ENCODE measurements at regions not wholly inside any gene's neighbourhood (a gene's known extent, or its start where the extent isn't known, plus 50 kb on each side); places are given as distances from the start of the nearest gene placed in this dataset.

GRCh38 chr1:70811815-70812214 is 235.8 kb downstream of the PTGER3 start:
- Histone ChIP-seq H2BK12ac (ENCODE audit: low read depth, low read length) (no peak overlapping the region), H3K14ac (ENCODE audit: insufficient read length) (no peak overlapping the region), H2BK5ac (ENCODE audit: low read depth, low read length) (no peak overlapping the region), H3K56ac (replicated peaks; ENCODE audit: insufficient read length, low read depth, low read length) (no peak overlapping the region), H3K4me3 (ENCODE audit: extremely low read depth in 1 of 4, insufficient read depth in 2 of 4, low read depth in 3 of 4, low read length in 4 of 4) (no peak overlapping the region), H2BK15ac (ENCODE audit: low read length) (no peak overlapping the region), H3K18ac (ENCODE audit: extremely low read depth, low read length) (no peak overlapping the region), H3K79me2 (ENCODE audit: control insufficient read depth in 1 of 2, insufficient read depth in 2 of 2, low read length in 2 of 2) (no peaks in the 10 kb centered on the region), H3K23ac (ENCODE audit: insufficient read length) (no peak overlapping the region), H3K4me1 (replicated peaks in 1 of 4; ENCODE audit: control insufficient read depth in 3 of 4, insufficient read depth in 4 of 4, low read length in 3 of 4) (no peaks in the 10 kb centered on the region), H3K27ac (ENCODE audit: low read depth, low read length) (no peak overlapping the region), H3K79me1 (ENCODE audit: low read depth, low read length) (no peaks in the 10 kb centered on the region), H3K36me3 (ENCODE audit: control insufficient read depth in 2 of 4, insufficient read depth in 4 of 4, low read length in 3 of 4) (no peaks in the 10 kb centered on the region; a peak in 1 of 8 replicates), H2BK20ac (ENCODE audit: low read length) (no peak overlapping the region), H3K4me2 (ENCODE audit: insufficient read depth in 1 of 2, low read depth in 2 of 2, low read length in 2 of 2) (no peak overlapping the region), H4K91ac (replicated peaks; ENCODE audit: insufficient read length, low read length) (no peak overlapping the region), H3K4ac (replicated peaks; ENCODE audit: insufficient read length, low read depth, low read length) (no peak overlapping the region), H4K5ac (ENCODE audit: insufficient read length, low read depth, low read length) (no peak overlapping the region), H2BK120ac (replicated peaks; ENCODE audit: low read depth, low read length) (no peak overlapping the region), H4K8ac (ENCODE audit: extremely low read depth, insufficient read depth, low read length) (no peak overlapping the region), H3K23me2 (ENCODE audit: low read depth, low read length) (no peaks in the 10 kb centered on the region), H3K9ac (replicated peaks in 1 of 4; ENCODE audit: extremely low read depth in 1 of 4, low read depth in 3 of 4, low read length in 3 of 4) (no peak overlapping the region), H3K27me3 (replicated peaks in 1 of 4; ENCODE audit: control insufficient read depth in 3 of 4, extremely low read depth in 1 of 4, insufficient read depth in 3 of 4, low read length in 3 of 4) (no peaks in the 10 kb centered on the region), H3K9me3 (ENCODE audit: insufficient read depth in 2 of 2, low read depth in 1 of 2, low read length in 1 of 2) (no peaks in the 10 kb centered on the region), H4K20me1 (replicated peaks in 1 of 2; ENCODE audit: control insufficient read depth in 1 of 2, insufficient read depth in 2 of 2, low read length in 2 of 2) (no peaks in the 10 kb centered on the region), H2AK5ac (ENCODE audit: low read depth, low read length) (no peak overlapping the region), H2AFZ (ENCODE audit: low read length) (no peak overlapping the region)
- POLR2A ChIA-PET (ENCODE audit: partially characterized antibody), result no interaction called here
- FAIRE-seq (no peak), DNase-seq (ENCODE audit: low read depth in 1 of 2, low spot score in 2 of 2) (no peak)
- CTCF ChIA-PET (ENCODE audit: partially characterized antibody), result interaction anchor here (0.9 kb wide), 1 partner anchor 127 kb away, joined by 3 read pairs; no protein-coding TSS in a partner anchor
- WGBS, 2 experiments (ENCODE audit: extremely low coverage in 1 of 2, insufficient coverage in 1 of 2, insufficient read length in 1 of 2, insufficient replicate concordance in 2 of 2, low coverage in 1 of 2, low lambda C conversion rate in 2 of 2, missing lambda C conversion rate in 1 of 2), result 88% methylated on average over 2 of the region's 2 CpGs; no CpG with 5 or more reads in 1 of the 2 experiments
- TF ChIP-seq POU5F1 (IDR thresholded peaks at IDR 0.05; ENCODE audit: low read depth, low read length) (no peak), BCL11A (IDR thresholded peaks at IDR 0.05; ENCODE audit: low read depth in 2 of 2, low read length in 2 of 2) (no peak), HDAC6 (IDR thresholded peaks at IDR 0.05; ENCODE audit: low read depth, low read length) (no peak), JUN (IDR thresholded peaks at IDR 0.05; ENCODE audit: low read depth, low read length) (no peak), SAP30 (IDR thresholded peaks at IDR 0.05; ENCODE audit: insufficient read depth, insufficient replicate concordance, low read length) (no peak), TAF7 (optimal IDR thresholded peaks at IDR 0.05; ENCODE audit: borderline replicate concordance, low read depth, low read length) (no peak), CEBPB (IDR thresholded peaks at IDR 0.05; ENCODE audit: low read depth, low read length) (no peak), EGR1 (IDR thresholded peaks at IDR 0.05; ENCODE audit: borderline replicate concordance, low read depth, low read length) (no peak), RXRA (IDR thresholded peaks at IDR 0.05; ENCODE audit: insufficient read depth, low read depth, low read length) (no peak), E2F6 (IDR thresholded peaks at IDR 0.05) (no peak), RBBP5 (IDR thresholded peaks at IDR 0.05; ENCODE audit: borderline replicate concordance, low read depth, low read length) (no peak), SP2 (IDR thresholded peaks at IDR 0.05; ENCODE audit: low read length) (no peak), SUZ12 (IDR thresholded peaks at IDR 0.05; ENCODE audit: low read length) (no peak), ZNF274 (IDR thresholded peaks at IDR 0.05; ENCODE audit: borderline replicate concordance, extremely low read depth, low read length) (no peak), BRCA1 (IDR thresholded peaks at IDR 0.05; ENCODE audit: low read depth, low read length) (no peak)
